Large intestine (tissue), 3 donors: ENCODE measurements at regions not wholly inside any gene's neighbourhood (a gene's known extent, or its start where the extent isn't known, plus 50 kb on each side); places are given as distances from the start of the nearest gene placed in this dataset.

Experiments
- DNase-seq, 2 donors: peaks; one replicate each; pipeline versions ENCODE4 v3.0.0 to v3.0.0-alpha.2; 2013
- H3K27ac ChIP-seq: one replicate; pipeline ENCODE4 v1.5.1; 2013; ENCODE audit warnings: low read length
- H3K27me3 ChIP-seq: 2 replicates; pipeline ENCODE4 v1.6.1; 2013; ENCODE audit warnings: low read length; ENCODE audit not compliant: control insufficient read depth, insufficient read depth
- H3K36me3 ChIP-seq: 2 replicates; pipeline ENCODE4 v1.6.1; 2013; ENCODE audit warnings: low read length; ENCODE audit not compliant: control insufficient read depth, insufficient read depth
- H3K4me1 ChIP-seq: one replicate; pipeline ENCODE4 v1.6.1; 2013; ENCODE audit warnings: low read length; ENCODE audit not compliant: control insufficient read depth, insufficient read depth
- H3K4me3 ChIP-seq: one replicate; pipeline ENCODE4 v1.5.1; 2013; ENCODE audit warnings: low read length
- H3K9me3 ChIP-seq: one replicate; pipeline ENCODE4 v1.6.1; 2013; ENCODE audit warnings: mild to moderate bottlenecking, low read depth, low read length, moderate library complexity; ENCODE audit not compliant: control insufficient read depth
- WGBS: methylation state at CpG from one replicate; pipeline ENCODE4 v1.1.5; 2013; ENCODE audit warnings: low lambda C conversion rate; ENCODE audit not compliant: insufficient coverage; 5-methylcytosine and 5-hydroxymethylcytosine counted together

DNA sequence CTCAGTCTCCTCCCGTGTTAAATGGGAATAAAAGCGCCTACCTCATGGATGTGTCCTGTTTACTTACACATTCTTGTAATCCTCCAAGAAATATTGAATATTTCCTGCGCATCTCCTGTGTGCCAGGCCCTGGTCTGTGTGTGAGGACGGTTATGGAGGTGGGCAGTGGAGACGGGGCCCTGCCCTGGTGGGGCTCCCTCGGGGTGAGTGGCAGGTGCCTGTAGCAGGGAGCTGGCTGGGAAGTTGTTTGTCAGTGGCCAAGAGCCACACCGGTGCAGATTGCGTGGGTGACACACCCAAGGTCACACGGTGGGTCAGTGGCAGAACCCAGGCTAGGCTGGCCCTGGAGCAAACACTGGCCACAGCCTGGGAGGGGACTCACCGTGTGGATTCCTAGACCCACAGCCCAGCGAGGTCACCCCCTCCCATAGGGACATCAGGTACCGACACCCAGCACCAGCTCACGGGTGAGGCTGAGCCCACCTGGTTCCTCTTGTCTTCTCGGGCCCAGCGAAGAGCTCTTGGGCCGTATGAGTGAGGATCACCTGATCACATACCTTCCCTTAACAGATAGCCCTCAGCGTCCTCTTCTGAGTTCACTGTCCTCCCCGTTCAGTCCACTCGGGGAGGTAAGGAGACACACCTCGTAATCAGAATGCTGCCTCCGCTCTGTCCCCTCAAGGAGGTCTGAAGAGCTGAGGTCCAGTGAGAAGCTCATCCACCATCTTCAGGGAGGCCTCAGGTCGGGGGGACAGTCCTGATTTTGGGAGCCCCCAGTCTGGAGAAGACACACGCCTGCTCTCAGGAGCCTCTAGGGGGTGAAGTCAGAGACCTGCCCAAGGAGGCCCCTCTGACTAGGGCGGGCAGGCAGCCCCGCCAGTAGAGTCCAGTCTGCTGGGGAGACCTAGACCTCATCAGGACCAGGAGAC is 349.6 kb downstream of the MATN1 start:
- Histone ChIP-seq H3K27me3 (peaks cover 9% of the 10 kb centered on the region), H3K27ac (no peak overlapping the region)
- no CpG with 5 or more reads among the region's 25 CpGs for WGBS

DNA sequence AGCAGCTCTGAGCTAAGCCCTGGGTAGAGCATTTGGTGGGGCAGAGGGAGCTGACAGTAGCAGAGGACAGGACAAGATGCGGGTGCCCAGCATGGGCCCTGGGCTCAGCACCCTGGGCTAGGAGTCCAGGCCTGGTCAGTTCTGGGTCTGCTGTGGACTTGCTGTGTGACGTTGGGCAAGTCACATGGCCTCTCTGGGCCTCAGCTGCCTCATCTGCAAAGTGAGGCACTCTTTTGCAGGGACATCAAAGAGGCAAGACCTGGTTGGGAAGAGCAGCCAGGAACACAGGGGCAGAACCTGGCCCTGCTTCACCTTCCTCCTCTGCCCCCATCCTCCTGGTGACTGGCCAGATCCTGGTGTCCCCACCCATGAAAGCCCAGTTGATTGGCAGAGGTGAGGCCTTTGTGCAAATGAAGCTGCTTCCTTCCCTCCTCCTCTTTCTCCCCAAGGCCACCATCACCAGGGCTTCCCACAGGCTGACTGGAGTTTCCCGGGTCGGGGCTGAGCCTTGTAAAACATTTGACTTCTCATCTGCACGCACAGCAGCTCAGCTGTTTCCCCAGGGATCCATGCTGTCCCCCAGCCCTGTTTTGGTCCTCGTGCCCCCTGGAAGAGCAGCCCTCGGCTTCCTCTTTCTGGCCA is 350.5 kb downstream of the MATN1 start:
- Histone ChIP-seq H3K36me3 (no peaks in the 10 kb centered on the region), H3K27ac (no peak overlapping the region), H3K4me3 (no peak overlapping the region), H3K4me1 (no peaks in the 10 kb centered on the region), H3K9me3 (no peaks in the 10 kb centered on the region), H3K27me3 (peaks cover 9% of the 10 kb centered on the region)
- DNase-seq = no peak
- WGBS = no CpG with 5 or more reads among the region's 7 CpGs

More for the DNA sequence above, 349.6 kb downstream of the MATN1 start:
- no peak overlapping the region for H3K4me3 ChIP-seq
- H3K36me3 ChIP-seq = no peaks in the 10 kb centered on the region
- no peaks in the 10 kb centered on the region for H3K9me3 ChIP-seq
- no peaks in the 10 kb centered on the region for H3K4me1 ChIP-seq
- DNase-seq = no peak

DNA sequence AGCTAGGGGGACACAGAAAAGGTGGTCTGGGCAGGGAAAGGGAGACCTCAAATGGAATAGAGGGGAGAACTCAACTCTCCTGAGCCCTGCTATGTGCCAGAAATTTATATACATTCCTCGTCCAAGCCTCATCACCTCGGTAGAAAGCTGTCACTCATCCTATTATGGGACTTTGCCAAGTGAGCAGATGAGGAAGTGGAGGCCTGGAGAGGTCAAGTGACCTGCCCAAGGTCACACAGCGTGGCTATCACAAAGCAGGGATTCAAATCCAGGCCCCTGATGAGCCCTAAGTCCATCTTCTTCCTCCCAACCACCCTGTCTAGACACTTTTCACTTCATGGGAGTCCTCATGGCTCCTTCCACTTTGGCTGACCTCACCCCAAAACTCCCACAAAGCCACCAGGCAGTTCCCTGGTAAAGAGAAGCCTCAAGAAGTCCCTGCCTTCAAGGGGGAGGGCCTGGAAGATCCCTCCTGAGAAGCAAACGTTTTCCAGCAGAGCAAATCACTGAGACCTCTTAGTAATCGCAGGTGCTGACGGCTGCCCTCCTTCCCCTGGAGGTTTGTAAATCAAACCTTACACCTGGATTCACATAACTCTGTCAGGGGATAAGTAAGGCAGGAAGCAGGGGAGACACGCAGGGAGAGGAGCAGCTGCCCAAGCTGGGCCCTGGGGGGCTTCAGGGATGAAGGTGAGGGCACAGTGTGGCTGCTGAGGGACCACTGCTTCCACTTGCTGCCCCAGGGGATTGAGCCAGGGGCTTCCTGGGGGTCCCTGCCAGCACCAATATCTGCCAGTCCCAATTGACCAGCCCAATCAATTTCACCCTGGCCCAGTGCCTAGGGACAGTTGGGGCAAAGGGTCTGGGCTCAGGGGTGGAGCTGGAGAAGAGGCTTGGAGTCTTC is 351.2 kb downstream of the MATN1 start:
- Histone ChIP-seq H3K27me3 (peaks cover 5% of the 10 kb centered on the region), H3K27ac (no peak overlapping the region), H3K4me1 (no peaks in the 10 kb centered on the region), H3K9me3 (no peaks in the 10 kb centered on the region), H3K36me3 (no peaks in the 10 kb centered on the region), H3K4me3 (no peak overlapping the region)
- WGBS = no CpG with 5 or more reads among the region's 7 CpGs
- no peak for DNase-seq

DNA sequence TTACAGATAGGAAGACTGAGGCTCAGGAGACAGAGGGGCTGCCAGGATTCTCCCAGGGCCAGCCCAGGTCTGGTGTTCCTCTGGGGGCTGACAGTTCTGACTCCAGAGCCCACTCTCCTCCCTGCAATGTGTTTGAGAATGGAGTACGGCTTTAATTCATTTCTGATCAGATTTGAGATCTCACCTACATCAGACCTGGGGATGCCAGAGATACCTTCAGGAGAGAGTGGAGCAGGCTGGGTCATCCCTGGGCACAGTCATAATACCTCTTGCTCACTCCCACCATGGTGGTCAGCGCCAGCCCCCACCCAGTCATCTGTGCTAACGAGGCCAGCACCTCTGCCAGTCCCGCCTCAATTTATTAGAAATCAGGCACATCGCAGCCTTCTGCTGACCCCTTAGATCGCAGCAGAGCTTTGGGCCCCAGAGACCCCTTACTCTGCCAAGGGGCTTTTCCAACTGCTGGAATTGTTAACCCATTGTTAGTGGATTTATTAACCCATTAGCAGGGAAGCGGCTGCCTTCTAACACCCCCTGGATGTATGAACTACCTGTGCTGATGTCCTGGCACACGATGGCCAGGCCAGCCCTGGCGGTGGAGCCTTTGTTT is 352.1 kb downstream of the MATN1 start:
- no peaks in the 10 kb centered on the region for H3K9me3 ChIP-seq
- no peak overlapping the region for H3K27ac ChIP-seq
- WGBS = 92% methylated on average over 2 of the region's 9 CpGs
- no peak for DNase-seq
- peaks cover 4% of the 10 kb centered on the region for H3K27me3 ChIP-seq
- no peak overlapping the region for H3K4me3 ChIP-seq
- H3K36me3 ChIP-seq = no peaks in the 10 kb centered on the region
- H3K4me1 ChIP-seq = no peaks in the 10 kb centered on the region

DNA sequence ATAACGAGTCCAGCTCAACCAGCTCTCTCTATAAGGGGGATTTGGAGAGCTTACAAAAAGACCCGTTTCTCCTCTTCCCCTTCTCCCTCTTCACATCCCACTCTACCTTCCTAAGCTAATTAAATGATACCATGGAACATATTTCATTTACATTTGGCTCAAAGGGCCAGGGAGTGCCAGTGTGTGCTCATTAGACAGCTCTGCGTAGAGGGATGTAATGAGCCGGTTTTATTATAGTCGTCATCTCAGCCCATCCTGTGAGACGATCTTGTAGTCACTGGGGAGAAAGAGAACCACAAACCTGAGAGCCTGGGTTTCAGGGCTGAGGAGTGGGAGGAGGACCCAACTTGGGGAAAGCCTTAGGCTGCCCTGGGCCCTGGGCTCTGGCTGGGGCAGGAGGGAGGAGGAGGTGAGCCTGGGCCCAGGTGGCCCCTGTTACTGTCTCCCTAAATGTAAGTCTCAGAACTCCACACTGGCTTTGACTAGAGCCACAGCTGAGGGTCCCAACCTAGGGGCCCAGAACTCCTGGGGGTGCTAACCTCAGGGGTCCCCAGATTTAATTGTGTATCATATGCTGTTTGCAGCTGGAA is 354.6 kb downstream of the MATN1 start:
- Histone ChIP-seq H3K27me3 (peaks cover 4% of the 10 kb centered on the region), H3K4me1 (no peaks in the 10 kb centered on the region), H3K4me3 (no peak overlapping the region), H3K9me3 (no peaks in the 10 kb centered on the region), H3K27ac (no peak overlapping the region), H3K36me3 (no peaks in the 10 kb centered on the region)
- no CpG with 5 or more reads among the region's 6 CpGs for WGBS
- no peak for DNase-seq

DNA sequence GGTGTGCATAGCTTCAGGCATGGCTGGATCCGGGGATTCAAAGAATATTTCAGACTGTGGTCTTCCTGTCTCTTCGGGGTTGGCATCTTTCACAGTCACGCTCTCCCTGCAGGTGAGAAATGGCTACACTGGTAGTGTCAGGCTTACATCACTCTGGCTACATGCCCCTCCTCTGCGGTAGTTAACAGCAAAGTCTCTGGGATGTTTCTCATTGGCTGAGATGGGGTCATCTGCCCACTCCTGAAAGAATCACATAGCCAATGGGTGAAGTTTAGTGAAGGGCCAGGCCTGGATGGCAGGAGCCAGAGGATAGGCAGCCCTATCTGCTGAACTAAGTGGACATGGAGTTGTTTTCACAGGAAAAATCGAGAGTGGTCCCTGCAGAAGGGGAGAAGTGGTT is 356.5 kb downstream of the MATN1 start:
- Histone ChIP-seq H3K27ac (no peak overlapping the region), H3K4me3 (no peak overlapping the region), H3K4me1 (no peaks in the 10 kb centered on the region), H3K27me3 (peaks cover 4% of the 10 kb centered on the region), H3K9me3 (no peaks in the 10 kb centered on the region), H3K36me3 (no peaks in the 10 kb centered on the region)
- DNase-seq = no peak
- no CpG with 5 or more reads among the region's 5 CpGs for WGBS

DNA sequence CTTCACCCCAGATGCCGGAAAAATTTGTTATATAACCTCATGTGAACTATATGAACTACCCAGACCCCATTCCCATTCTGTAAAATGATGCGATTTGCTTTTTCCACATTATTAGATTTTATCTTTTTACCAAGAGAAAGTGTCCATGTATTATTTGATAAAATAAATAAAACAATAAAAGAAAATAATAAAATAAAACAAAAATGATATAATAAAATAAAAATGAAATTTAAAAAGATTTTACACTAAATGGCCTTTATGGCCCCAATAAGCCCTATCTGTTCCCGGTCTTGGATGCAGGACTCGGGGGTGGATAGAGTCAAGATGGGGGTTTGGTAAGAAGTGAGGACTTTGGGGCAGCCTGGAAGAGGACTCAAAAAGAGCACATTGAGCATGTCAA is 357.2 kb downstream of the MATN1 start:
- Histone ChIP-seq H3K4me3 (no peak overlapping the region), H3K27ac (no peak overlapping the region), H3K4me1 (no peaks in the 10 kb centered on the region), H3K27me3 (peaks cover 4% of the 10 kb centered on the region), H3K36me3 (no peaks in the 10 kb centered on the region), H3K9me3 (no peaks in the 10 kb centered on the region)
- no peak for DNase-seq
- 50% methylated on average over 1 of the region's 4 CpGs for WGBS

DNA sequence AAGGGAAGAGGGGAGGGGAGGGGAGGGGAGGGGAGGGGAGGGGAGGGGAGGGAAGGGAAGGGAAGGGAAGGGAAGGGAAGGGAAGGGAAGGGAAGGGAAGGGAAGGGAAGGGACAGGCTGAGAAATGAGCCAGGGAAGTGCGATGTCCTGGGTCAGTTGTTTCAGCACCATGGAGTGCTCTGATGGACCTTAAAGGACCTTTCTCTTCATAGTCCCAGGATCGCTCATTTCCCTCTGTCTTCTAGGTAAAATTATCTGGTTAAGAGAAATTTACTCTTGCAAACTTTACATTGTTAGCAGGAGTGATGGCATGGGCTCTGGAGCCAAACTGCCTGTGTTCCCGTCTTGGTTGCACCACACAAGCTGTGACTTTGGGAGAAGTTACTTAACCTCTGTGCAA is 357.8 kb downstream of the MATN1 start:
- Histone ChIP-seq H3K4me1 (no peaks in the 10 kb centered on the region), H3K27ac (no peak overlapping the region), H3K36me3 (no peaks in the 10 kb centered on the region), H3K27me3 (peaks cover 4% of the 10 kb centered on the region), H3K9me3 (no peaks in the 10 kb centered on the region), H3K4me3 (no peak overlapping the region)
- WGBS = no CpG with 5 or more reads among the region's 3 CpGs
- DNase-seq = no peak

DNA sequence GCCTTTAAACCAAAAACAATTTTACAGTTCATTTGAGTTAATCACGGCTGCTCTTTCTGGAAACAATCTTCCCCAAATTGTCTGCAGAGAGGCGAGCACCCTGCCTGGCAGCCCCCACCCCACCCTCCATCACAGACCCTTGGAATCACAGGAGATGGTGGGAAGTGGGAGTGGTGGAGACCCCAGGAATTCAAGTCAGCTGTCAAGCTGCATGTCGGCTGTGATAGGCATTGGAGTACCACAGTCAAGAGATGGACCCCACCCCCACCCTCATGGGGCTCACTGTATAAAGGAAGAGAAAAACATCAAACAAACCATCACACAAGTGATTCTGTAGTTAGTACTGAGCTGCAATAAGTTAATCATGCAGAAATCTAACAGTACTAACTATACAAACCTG is 360.4 kb downstream of the MATN1 start:
- Histone ChIP-seq H3K27ac (no peak overlapping the region), H3K27me3 (peaks cover 4% of the 10 kb centered on the region), H3K4me1 (peaks cover 13% of the 10 kb centered on the region), H3K36me3 (no peaks in the 10 kb centered on the region), H3K9me3 (no peaks in the 10 kb centered on the region), H3K4me3 (no peak overlapping the region)
- no CpG with 5 or more reads among the region's 3 CpGs for WGBS
- no peak for DNase-seq
